Common myeloid progenitor, CD34-positive (primary cell): ENCODE measurements at regions not wholly inside any gene's neighbourhood (a gene's known extent, or its start where the extent isn't known, plus 50 kb on each side); places are given as distances from the start of the nearest gene placed in this dataset.
A peak's percentile ranks its signal among the peaks of the same experiment; 100 is the strongest.

Source experiments
- CTCF ChIA-PET: fragments of 350-600 bp; sonication (Branson Sonifier 250); formaldehyde crosslinking; loops from one replicate; lab custom pipeline; 2021; ENCODE audit warnings: antibody characterized with exemption; lab: Charles Lee
- POLR2A ChIA-PET: fragments of 350-600 bp; sonication (Branson Sonifier 250); formaldehyde crosslinking; loops from one replicate; lab custom pipeline; 2021; ENCODE audit warnings: antibody characterized with exemption; lab: Charles Lee
- DNase-seq, 3 donors: peaks; one replicate each; pipeline versions ENCODE4 v3.0.0 to v3.0.0-alpha.2; 2013
- H3K27ac ChIP-seq, 2 experiments: 1 replicate in 1 of 2; 2 replicates in 1 of 2; pipeline ENCODE4 v1.7.0; 2013; ENCODE audit warnings: inconsistent platforms in 2 of 2, low read length in 2 of 2, mild to moderate bottlenecking in 2 of 2, low read depth in 1 of 2, moderate library complexity in 1 of 2; ENCODE audit not compliant: severe bottlenecking in 2 of 2, insufficient read depth in 1 of 2, poor library complexity in 1 of 2
- H3K27me3 ChIP-seq, 5 experiments: replicated peaks in 2 of 5; 1 replicate in 3 of 5; 2 replicates in 2 of 5; pipeline versions ENCODE4 v1.6.1 to v1.7.0; 2013; ENCODE audit warnings: low read length in 4 of 5, mild to moderate bottlenecking in 2 of 5, moderate library complexity in 2 of 5, inconsistent platforms in 1 of 5; ENCODE audit not compliant: insufficient read depth in 5 of 5, control insufficient read depth in 4 of 5
- H3K36me3 ChIP-seq, 4 experiments: 1 replicate in 2 of 4; 2 replicates in 2 of 4; pipeline versions ENCODE4 v1.6.1 to v1.7.0; 2013; ENCODE audit warnings: low read length in 3 of 4, control low read depth in 1 of 4, mild to moderate bottlenecking in 1 of 4; ENCODE audit not compliant: control insufficient read depth in 4 of 4, insufficient read depth in 4 of 4
- H3K4me1 ChIP-seq, 4 experiments: 1 replicate in 3 of 4; 2 replicates in 1 of 4; pipeline versions ENCODE4 v1.6.1 to v1.7.1; 2013; ENCODE audit warnings: low read length in 3 of 4, mild to moderate bottlenecking in 3 of 4, control low read depth in 1 of 4, inconsistent platforms in 1 of 4, moderate library complexity in 1 of 4; ENCODE audit not compliant: control insufficient read depth in 4 of 4, insufficient read depth in 4 of 4; ENCODE audit errors: control extremely low read depth in 1 of 4
- H3K4me3 ChIP-seq, 7 experiments: 1 replicate in 4 of 7; 2 replicates in 3 of 7; pipeline versions ENCODE4 v1.5.1 to v1.7.0; 2013; ENCODE audit warnings: mild to moderate bottlenecking in 7 of 7, low read length in 6 of 7, moderate library complexity in 6 of 7, inconsistent platforms in 2 of 7, low read depth in 2 of 7, control low read depth in 1 of 7; ENCODE audit not compliant: insufficient read depth in 4 of 7, control insufficient read depth in 1 of 7; ENCODE audit errors: extremely low read depth in 1 of 7
- H3K9me3 ChIP-seq, 5 experiments: 1 replicate in 4 of 5; 2 replicates in 1 of 5; pipeline versions ENCODE4 v1.6.1 to v1.7.1; 2013; ENCODE audit warnings: low read length in 4 of 5, mild to moderate bottlenecking in 2 of 5, inconsistent platforms in 1 of 5, low read depth in 1 of 5, moderate library complexity in 1 of 5; ENCODE audit not compliant: control insufficient read depth in 4 of 5, insufficient read depth in 2 of 5; ENCODE audit errors: control extremely low read depth in 1 of 5
- WGBS: methylation state at CpG from one replicate; pipeline ENCODE4 v1.1.5; 2013; ENCODE audit not compliant: insufficient coverage; 5-methylcytosine and 5-hydroxymethylcytosine counted together

GRCh38 chr20:19823971-19824370 lies 65.9 kb downstream of the RIN2 start:
- 98% methylated on average over 6 of the region's 10 CpGs for WGBS
- H3K9me3 ChIP-seq: peaks cover 0 to 5% (median 0%) of the 10 kb centered on the region in 5 experiments
- peaks cover 0 to under 1% (median 0%) of the 10 kb centered on the region in 4 experiments for H3K36me3 ChIP-seq
- no peak overlapping the region for H3K27ac ChIP-seq
- H3K4me3 ChIP-seq: no peak overlapping the region
- H3K4me1 ChIP-seq: peaks cover 0 to 5% (median 1%) of the 10 kb centered on the region in 4 experiments
- peaks cover 0 to 3% (median 0%) of the 10 kb centered on the region in 5 experiments for H3K27me3 ChIP-seq
- ChIA-PET CTCF (no interaction called here), POLR2A (no interaction called here)
- no peak for DNase-seq

- H3K36me3 ChIP-seq: no peaks in the 10 kb centered on the region
- CTCF ChIA-PET: no interaction called here
- WGBS: 100% methylated on average over 3 of the region's 3 CpGs
- peaks cover 0 to 5% (median 1%) of the 10 kb centered on the region in 4 experiments for H3K4me1 ChIP-seq
- no peak overlapping the region for H3K4me3 ChIP-seq
- H3K9me3 ChIP-seq: no peaks in the 10 kb centered on the region
- H3K27me3 ChIP-seq: peaks cover 0 to 3% (median 0%) of the 10 kb centered on the region in 5 experiments
- H3K27ac ChIP-seq: no peak overlapping the region
- no peak for DNase-seq
- POLR2A ChIA-PET: no interaction called here
Measured at GRCh38 chr20:19824861-19825260, 66.8 kb downstream of the RIN2 start.

- H3K4me1 ChIP-seq: peaks cover 0 to 5% (median 1%) of the 10 kb centered on the region in 4 experiments
- 100% methylated on average over 3 of the region's 3 CpGs for WGBS
- H3K36me3 ChIP-seq: no peaks in the 10 kb centered on the region
- H3K9me3 ChIP-seq: no peaks in the 10 kb centered on the region
- ChIA-PET POLR2A (no interaction called here), CTCF (interaction anchor here (1.1 kb wide), 1 partner anchor 10 kb away, joined by 5 read pairs; no protein-coding TSS in a partner anchor)
- H3K27ac ChIP-seq: no peak overlapping the region
- H3K4me3 ChIP-seq: no peak overlapping the region
- H3K27me3 ChIP-seq: peaks cover 0 to 3% (median 0%) of the 10 kb centered on the region in 5 experiments
- no peak for DNase-seq
Measured at GRCh38 chr20:19826179-19826914, 68.3 kb downstream of the RIN2 start.

- ChIA-PET CTCF (interaction anchor here (1.1 to 1.3 kb wide), 3 partner anchors 8 to 15 kb away, joined by 3 to 5 read pairs (median 5); no protein-coding TSS in a partner anchor), POLR2A (no interaction called here)
- Histone ChIP-seq H3K36me3 (no peaks in the 10 kb centered on the region), H3K4me3 (no peak overlapping the region), H3K4me1 (peaks cover 0 to 9% (median 3%) of the 10 kb centered on the region in 4 experiments), H3K27me3 (no peaks in the 10 kb centered on the region), H3K9me3 (no peaks in the 10 kb centered on the region), H3K27ac (no peak overlapping the region)
- WGBS: no CpG with 5 or more reads among the region's 1 CpG
- no peak for DNase-seq
Measured at GRCh38 chr20:19827818-19828217, 69.8 kb downstream of the RIN2 start.

- no peaks in the 10 kb centered on the region for H3K9me3 ChIP-seq
- ChIA-PET POLR2A (no interaction called here), CTCF (interaction anchor here (1.2 to 1.3 kb wide), 2 partner anchors 9 to 15 kb away, joined by 3 to 5 read pairs; no protein-coding TSS in a partner anchor)
- no peak overlapping the region for H3K27ac ChIP-seq
- H3K4me1 ChIP-seq: peaks cover 0 to 10% (median 3%) of the 10 kb centered on the region in 4 experiments
- H3K27me3 ChIP-seq: no peaks in the 10 kb centered on the region
- peak in 2 of 3 donors; percentile 35 to 47 for DNase-seq
- no peaks in the 10 kb centered on the region for H3K36me3 ChIP-seq
- H3K4me3 ChIP-seq: no peak overlapping the region
- WGBS: 81% methylated on average over 2 of the region's 4 CpGs
Measured at GRCh38 chr20:19828232-19828631, 70.2 kb downstream of the RIN2 start.

- H3K27ac ChIP-seq: no peak overlapping the region
- 100% methylated on average over 1 of the region's 2 CpGs for WGBS
- no peak overlapping the region for H3K4me3 ChIP-seq
- ChIA-PET POLR2A (no interaction called here), CTCF (no interaction called here)
- H3K9me3 ChIP-seq: no peaks in the 10 kb centered on the region
- H3K27me3 ChIP-seq: no peaks in the 10 kb centered on the region
- H3K36me3 ChIP-seq: no peaks in the 10 kb centered on the region
- DNase-seq: no peak
- H3K4me1 ChIP-seq: peaks cover 0 to 10% (median 3%) of the 10 kb centered on the region in 4 experiments
Measured at GRCh38 chr20:19830211-19830785, 72.2 kb downstream of the RIN2 start.

- CTCF ChIA-PET: no interaction called here
- DNase-seq: no peak
Measured at GRCh38 chr20:19832875-19833274, 74.8 kb downstream of the RIN2 start.

More at GRCh38 chr20:19832875-19833274, 74.8 kb downstream of the RIN2 start:
- Histone ChIP-seq H3K4me1 (peaks cover 0 to 8% (median 3%) of the 10 kb centered on the region in 4 experiments), H3K36me3 (no peaks in the 10 kb centered on the region), H3K27ac (no peak overlapping the region), H3K9me3 (no peaks in the 10 kb centered on the region), H3K4me3 (no peak overlapping the region), H3K27me3 (no peaks in the 10 kb centered on the region)
- POLR2A ChIA-PET: no interaction called here
- 55% methylated on average over 2 of the region's 5 CpGs for WGBS
